Mesenchymal stem cell (in vitro differentiated cells and primary cell): ENCODE measurements at regions not wholly inside any gene's neighbourhood (a gene's known extent, or its start where the extent isn't known, plus 50 kb on each side); places are given as distances from the start of the nearest gene placed in this dataset.

Experiments used
- DNase-seq: peaks from one replicate; pipeline ENCODE4 v3.0.0-alpha.2; 2013
- H2AFZ ChIP-seq: one replicate; pipeline ENCODE4 v1.6.1; 2013; ENCODE audit warnings: low read depth, mild to moderate bottlenecking, control low read depth, inconsistent platforms, low read length, moderate library complexity
- H2AK5ac ChIP-seq: 2 replicates; pipeline ENCODE4 v1.6.1; 2013; ENCODE audit warnings: low read length, moderate library complexity, mild to moderate bottlenecking, inconsistent platforms; ENCODE audit not compliant: severe bottlenecking
- H2BK120ac ChIP-seq: one replicate; pipeline ENCODE4 v1.6.1; 2013; ENCODE audit warnings: low read depth, mild to moderate bottlenecking, inconsistent platforms, low read length, moderate library complexity
- H2BK12ac ChIP-seq, 2 experiments: one replicate each; pipeline ENCODE4 v1.6.1; 2013; ENCODE audit warnings: inconsistent platforms in 2 of 2, low read length in 2 of 2, mild to moderate bottlenecking in 2 of 2, moderate library complexity in 2 of 2, control low read depth in 1 of 2
- H2BK15ac ChIP-seq: one replicate; pipeline ENCODE4 v1.6.1; 2013; ENCODE audit warnings: mild to moderate bottlenecking, low read depth, inconsistent platforms; ENCODE audit not compliant: poor library complexity, severe bottlenecking
- H2BK5ac ChIP-seq: 2 replicates; pipeline ENCODE4 v1.6.1; 2013; ENCODE audit warnings: low read depth, mild to moderate bottlenecking, low read length, control low read depth, inconsistent platforms; ENCODE audit not compliant: poor library complexity, severe bottlenecking
- H3K14ac ChIP-seq, 2 experiments: one replicate each; pipeline ENCODE4 v1.6.1; 2013; ENCODE audit warnings: inconsistent platforms in 2 of 2, low read length in 2 of 2, control low read depth in 1 of 2, mild to moderate bottlenecking in 1 of 2, moderate library complexity in 1 of 2
- H3K18ac ChIP-seq, 2 experiments: one replicate each; pipeline ENCODE4 v1.6.1; 2013; ENCODE audit warnings: inconsistent platforms in 2 of 2, low read length in 2 of 2, control low read depth in 1 of 2, low read depth in 1 of 2, mild to moderate bottlenecking in 1 of 2
- H3K23ac ChIP-seq, 2 experiments: one replicate each; pipeline ENCODE4 v1.6.1; 2013; ENCODE audit warnings: inconsistent platforms in 2 of 2, low read length in 2 of 2, mild to moderate bottlenecking in 2 of 2, moderate library complexity in 2 of 2, control low read depth in 1 of 2
- H3K27ac ChIP-seq: 2 replicates; pipeline ENCODE4 v1.5.1; 2013; ENCODE audit warnings: mild to moderate bottlenecking, moderate library complexity, low read length, control low read depth, inconsistent platforms; ENCODE audit not compliant: poor library complexity, severe bottlenecking
- H3K27me3 ChIP-seq, 2 experiments: 2 replicates each; pipeline versions ENCODE4 v1.6.1 to v1.7.0; 2013; ENCODE audit warnings: low read length in 2 of 2, mild to moderate bottlenecking in 2 of 2, moderate library complexity in 2 of 2, control low read depth in 1 of 2, inconsistent platforms in 1 of 2; ENCODE audit not compliant: control insufficient read depth in 1 of 2, insufficient read depth in 1 of 2
- H3K36me3 ChIP-seq, 2 experiments: 2 replicates each; pipeline versions ENCODE4 v1.6.1 to v1.7.0; 2013; ENCODE audit warnings: low read length in 2 of 2, control low read depth in 1 of 2, inconsistent platforms in 1 of 2, low read depth in 1 of 2, mild to moderate bottlenecking in 1 of 2; ENCODE audit not compliant: insufficient read depth in 2 of 2, control insufficient read depth in 1 of 2
- H3K4ac ChIP-seq, 2 experiments: one replicate each; pipeline ENCODE4 v1.6.1; 2013; ENCODE audit warnings: inconsistent platforms in 2 of 2, low read length in 2 of 2, mild to moderate bottlenecking in 2 of 2, moderate library complexity in 2 of 2, control low read depth in 1 of 2, low read depth in 1 of 2
- H3K4me1 ChIP-seq: 2 replicates; pipeline ENCODE4 v1.6.1; 2013; ENCODE audit warnings: low read depth, low read length, control low read depth; ENCODE audit not compliant: control insufficient read depth, insufficient read depth
- H3K4me2 ChIP-seq: 2 replicates; pipeline ENCODE4 v1.6.1; 2013; ENCODE audit warnings: low read length, mild to moderate bottlenecking, inconsistent platforms; ENCODE audit not compliant: poor library complexity, severe bottlenecking
- H3K4me3 ChIP-seq, 2 experiments: 2 replicates each; pipeline versions ENCODE4 v1.5.1 to v1.7.0; 2013; ENCODE audit warnings: low read length in 2 of 2, mild to moderate bottlenecking in 2 of 2, control low read depth in 1 of 2, low read depth in 1 of 2; ENCODE audit not compliant: insufficient read depth in 1 of 2
- H3K79me1 ChIP-seq: replicated peaks from 2 replicates; pipeline ENCODE4 v1.6.1; 2013; ENCODE audit warnings: mild to moderate bottlenecking, control low read depth, low read length, inconsistent platforms; ENCODE audit not compliant: poor library complexity, severe bottlenecking
- H3K9ac ChIP-seq: 2 replicates; pipeline ENCODE4 v1.7.0; 2013; ENCODE audit warnings: mild to moderate bottlenecking, low read length, moderate library complexity
- H3K9me3 ChIP-seq: 2 replicates; pipeline ENCODE4 v1.7.0; 2013; ENCODE audit warnings: mild to moderate bottlenecking, low read length; ENCODE audit not compliant: control insufficient read depth
- H4K8ac ChIP-seq: one replicate; pipeline ENCODE4 v1.6.1; 2013; ENCODE audit warnings: inconsistent platforms, mild to moderate bottlenecking, low read length, moderate library complexity
- H4K91ac ChIP-seq: one replicate; pipeline ENCODE4 v1.6.1; 2013; ENCODE audit warnings: mild to moderate bottlenecking, low read length, inconsistent platforms
- WGBS: methylation state at CpG from one replicate; pipeline ENCODE4 v1.1.7; 2013; ENCODE audit warnings: mixed read lengths; 5-methylcytosine and 5-hydroxymethylcytosine counted together

- H3K9me3 ChIP-seq = peaks cover 60% of the 10 kb centered on the region
- no peak overlapping the region for H3K4ac ChIP-seq
- H3K9ac ChIP-seq = no peak overlapping the region
- no peak overlapping the region for H3K14ac ChIP-seq
- H2BK120ac ChIP-seq = no peak overlapping the region
- no peak overlapping the region for H4K91ac ChIP-seq
- H2AK5ac ChIP-seq = no peak overlapping the region
- H3K4me2 ChIP-seq = no peak overlapping the region
- DNase-seq = peak; percentile 94
- no peak overlapping the region for H2BK5ac ChIP-seq
- no peaks in the 10 kb centered on the region for H3K4me1 ChIP-seq
- H3K27ac ChIP-seq = no peak overlapping the region
- H2AFZ ChIP-seq = no peak overlapping the region
- no peaks in the 10 kb centered on the region for H3K36me3 ChIP-seq
- H4K8ac ChIP-seq = no peak overlapping the region
- H2BK15ac ChIP-seq = no peak overlapping the region
- H3K18ac ChIP-seq = peak overlapping the region in 1 of 2 experiments; percentile 33
- WGBS = 45% methylated on average over 4 of the region's 4 CpGs
- peaks cover 0 to 3% of the 10 kb centered on the region in 2 experiments for H3K27me3 ChIP-seq
- no peaks in the 10 kb centered on the region for H3K79me1 ChIP-seq
- H3K23ac ChIP-seq = no peak overlapping the region
- no peak overlapping the region for H3K4me3 ChIP-seq
- no peak overlapping the region for H2BK12ac ChIP-seq
These were observed 381.1 kb downstream of the MAN2A1 start for GRCh38 chr5:110070836-110071235.

DNA sequence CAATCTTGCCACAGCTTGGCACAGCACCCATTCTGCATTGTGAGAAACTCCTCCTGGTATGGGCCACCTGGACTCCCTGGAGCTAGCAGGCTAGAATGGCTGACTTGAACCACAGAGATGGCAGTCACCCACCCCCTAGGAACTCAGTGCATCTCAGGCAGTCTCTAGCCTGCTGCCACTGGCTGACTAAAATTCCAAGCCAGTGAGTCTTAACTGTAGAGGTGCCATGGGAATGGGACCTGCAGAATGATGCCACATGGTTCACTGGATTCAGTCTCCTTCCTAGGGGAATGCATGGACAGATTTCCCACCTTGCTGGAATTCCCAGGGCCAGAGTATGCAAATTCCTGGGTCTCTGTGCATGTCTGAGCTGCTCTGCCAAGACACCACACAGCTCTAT lies 382.9 kb downstream of the MAN2A1 start:
- Histone ChIP-seq H2AFZ (no peak overlapping the region), H4K8ac (no peak overlapping the region), H3K36me3 (no peaks in the 10 kb centered on the region), H2BK15ac (no peak overlapping the region), H2BK12ac (peak overlapping the region; percentile 88 to 89), H3K27me3 (peaks cover 0 to 3% of the 10 kb centered on the region in 2 experiments), H3K4me1 (no peaks in the 10 kb centered on the region), H3K18ac (peak overlapping the region; percentile 34 to 66), H3K4ac (no peak overlapping the region), H3K9ac (no peak overlapping the region), H2BK5ac (no peak overlapping the region), H3K14ac (peak overlapping the region in 1 of 2 experiments; percentile 36), H3K4me2 (no peak overlapping the region), H3K79me1 (no peaks in the 10 kb centered on the region), H4K91ac (no peak overlapping the region), H3K27ac (no peak overlapping the region), H3K9me3 (peaks cover 69% of the 10 kb centered on the region), H2AK5ac (no peak overlapping the region), H3K23ac (no peak overlapping the region), H2BK120ac (no peak overlapping the region), H3K4me3 (no peak overlapping the region)
- DNase-seq = no peak

DNA sequence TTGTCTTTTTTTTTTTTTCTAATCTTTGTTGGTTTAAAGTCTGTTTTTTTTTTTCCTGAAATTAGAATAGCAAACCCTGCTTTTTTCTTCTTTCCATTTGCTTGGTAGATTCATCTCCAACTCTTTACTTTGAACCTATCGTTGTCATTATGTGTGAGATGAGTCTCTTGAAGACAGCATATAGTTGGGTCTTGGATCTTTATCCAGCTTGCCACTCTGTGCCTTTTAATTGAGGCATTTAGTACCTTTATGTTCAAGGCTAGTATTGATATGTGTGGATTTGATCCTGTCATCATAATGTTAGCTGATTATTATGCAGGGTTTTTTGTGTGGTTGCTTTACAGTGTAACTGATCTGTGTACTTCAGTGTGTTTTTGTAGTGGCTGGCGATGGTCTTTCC lies 383.8 kb downstream of the MAN2A1 start:
- no peak overlapping the region for H3K23ac ChIP-seq
- H3K36me3 ChIP-seq = no peaks in the 10 kb centered on the region
- no peak overlapping the region for H3K18ac ChIP-seq
- no peak for DNase-seq
- no peaks in the 10 kb centered on the region for H3K4me1 ChIP-seq
- no peak overlapping the region for H3K4me2 ChIP-seq
- no peaks in the 10 kb centered on the region for H3K79me1 ChIP-seq
- H2AK5ac ChIP-seq = no peak overlapping the region
- H3K14ac ChIP-seq = no peak overlapping the region
- no peak overlapping the region for H3K27ac ChIP-seq
- WGBS = 45% methylated on average over 2 of the region's 2 CpGs
- no peak overlapping the region for H2BK12ac ChIP-seq
- peaks cover 66% of the 10 kb centered on the region for H3K9me3 ChIP-seq
- H3K4me3 ChIP-seq = no peak overlapping the region
- H2AFZ ChIP-seq = no peak overlapping the region
- H3K4ac ChIP-seq = no peak overlapping the region
- no peak overlapping the region for H4K8ac ChIP-seq
- H2BK5ac ChIP-seq = no peak overlapping the region
- no peak overlapping the region for H2BK120ac ChIP-seq
- no peak overlapping the region for H2BK15ac ChIP-seq
- H3K27me3 ChIP-seq = peaks cover 0 to 3% of the 10 kb centered on the region in 2 experiments
- no peak overlapping the region for H4K91ac ChIP-seq
- H3K9ac ChIP-seq = no peak overlapping the region

GRCh38 chr5:110075656-110076055 lies 385.9 kb downstream of the MAN2A1 start:
- Histone ChIP-seq H3K9me3 (peaks cover 52% of the 10 kb centered on the region), H3K27me3 (peaks cover 0 to 3% of the 10 kb centered on the region in 2 experiments)

More at GRCh38 chr5:110075656-110076055, 385.9 kb downstream of the MAN2A1 start:
- DNase-seq = no peak
- Histone ChIP-seq H4K8ac (no peak overlapping the region), H2BK12ac (no peak overlapping the region), H3K79me1 (no peaks in the 10 kb centered on the region), H3K27ac (no peak overlapping the region), H2AFZ (no peak overlapping the region), H3K9ac (no peak overlapping the region), H2AK5ac (no peak overlapping the region), H3K18ac (no peak overlapping the region), H3K4me3 (no peak overlapping the region), H2BK15ac (no peak overlapping the region), H3K23ac (no peak overlapping the region), H2BK5ac (no peak overlapping the region), H4K91ac (no peak overlapping the region), H3K4me1 (no peaks in the 10 kb centered on the region), H3K36me3 (no peaks in the 10 kb centered on the region), H3K14ac (no peak overlapping the region), H3K4ac (no peak overlapping the region), H3K4me2 (no peak overlapping the region), H2BK120ac (no peak overlapping the region)
- 83% methylated on average over 1 of the region's 1 CpG for WGBS
